Stimulated activated CD4-positive, alpha-beta T cell treated with anti-CD3 and anti-CD28 coated beads, Interleukin-4, amount 100 ng/mL, for 4 hours (primary cell): ENCODE measurements at regions not wholly inside any gene's neighbourhood (a gene's known extent, or its start where the extent isn't known, plus 50 kb on each side); places are given as distances from the start of the nearest gene placed in this dataset.
"Not testable (repeated sequence)": the region's sequence is repeated elsewhere in the genome, so short reads cannot be mapped to it uniquely, and the experiment has no call there.

Experiments
- DNase-seq, 2 experiments: peaks; one replicate each; pipeline ENCODE4 v3.0.0-alpha.2; 2020

GRCh38 chr4:27123123-27123768, 262.6 kb downstream of the STIM2 start:
- no peak for DNase-seq

GRCh38 chr4:27123769-27124124, 263.1 kb downstream of the STIM2 start:
- DNase-seq = no peak

- not testable (repeated sequence) for DNase-seq
These were observed 266.3 kb downstream of the STIM2 start for GRCh38 chr4:27126895-27127294.

- no peak for DNase-seq
These were observed 267.8 kb downstream of the STIM2 start for GRCh38 chr4:27128443-27128842.

GRCh38 chr4:27129871-27130366, 269.3 kb downstream of the STIM2 start:
- no peak for DNase-seq

- no peak for DNase-seq
These were observed 271.9 kb downstream of the STIM2 start for GRCh38 chr4:27132497-27132896.

- no peak for DNase-seq
These were observed 279.8 kb downstream of the STIM2 start for GRCh38 chr4:27140486-27140885.

GRCh38 chr4:27141530-27141929, 280.9 kb downstream of the STIM2 start:
- DNase-seq = no peak

GRCh38 chr4:27142841-27143240, 282.2 kb downstream of the STIM2 start:
- no peak for DNase-seq

- DNase-seq = no peak
These were observed 285.0 kb downstream of the STIM2 start for GRCh38 chr4:27145597-27145996.

GRCh38 chr4:27148211-27148895, 287.7 kb downstream of the STIM2 start:
- no peak for DNase-seq

GRCh38 chr4:27149541-27150212, 289.0 kb downstream of the STIM2 start:
- DNase-seq = no peak

GRCh38 chr4:27152703-27153102, 292.1 kb downstream of the STIM2 start:
- DNase-seq = no peak

GRCh38 chr4:27154706-27155105, 294.1 kb downstream of the STIM2 start:
- no peak for DNase-seq

GRCh38 chr4:27161191-27161590, 300.6 kb downstream of the STIM2 start:
- DNase-seq = no peak

GRCh38 chr4:27168783-27169182, 308.1 kb downstream of the STIM2 start:
- DNase-seq = no peak

GRCh38 chr4:27173280-27173679, 312.6 kb downstream of the STIM2 start:
- no peak for DNase-seq

- no peak for DNase-seq
These were observed 315.8 kb downstream of the STIM2 start for GRCh38 chr4:27176400-27176799.

- no peak for DNase-seq
These were observed 316.2 kb downstream of the STIM2 start for GRCh38 chr4:27176881-27177280.

GRCh38 chr4:27178061-27178460, 317.4 kb downstream of the STIM2 start:
- DNase-seq = no peak

- no peak for DNase-seq
These were observed 321.1 kb downstream of the STIM2 start for GRCh38 chr4:27181693-27182092.

- no peak for DNase-seq
These were observed 321.6 kb downstream of the STIM2 start for GRCh38 chr4:27182211-27182610.

GRCh38 chr4:27184508-27185155, 324.0 kb downstream of the STIM2 start:
- no peak for DNase-seq

- no peak for DNase-seq
These were observed 326.1 kb downstream of the STIM2 start for GRCh38 chr4:27186710-27187109.
